Lower leg skin (tissue), 4 donors: ENCODE measurements at regions not wholly inside any gene's neighbourhood (a gene's known extent, or its start where the extent isn't known, plus 50 kb on each side); places are given as distances from the start of the nearest gene placed in this dataset.

Experiments used
- DNase-seq, 2 donors: peaks; one replicate each; pipeline ENCODE4 v3.0.0-alpha.2; 2019; ENCODE audit warnings: low spot score in 2 of 2
- H3K4me3 ChIP-seq: fragments of 200-600 bp; sonication (generic); 2 replicates; pipeline ENCODE4 v1.5.1; 2017; ENCODE audit warnings: mild to moderate bottlenecking, low read depth; ENCODE audit not compliant: poor library complexity, severe bottlenecking
- CTCF ChIP-seq, 3 donors: fragments of 450-650 bp; IDR thresholded peaks; one replicate each; pipeline ENCODE4 v1.5.1; 2016; ENCODE audit warnings: antibody characterized with exemption in 3 of 3, mild to moderate bottlenecking in 3 of 3, moderate library complexity in 2 of 3
- POLR2A ChIP-seq, 2 donors: fragments of 450-650 bp; IDR thresholded peaks; one replicate each; pipeline ENCODE4 v1.6.1; 2016 to 2017; ENCODE audit warnings: antibody characterized with exemption in 2 of 2, mild to moderate bottlenecking in 1 of 2, moderate library complexity in 1 of 2
- WGBS, 2 donors: methylation state at CpG; one replicate each; pipeline ENCODE4 v1.1.5; 2018; 5-methylcytosine and 5-hydroxymethylcytosine counted together
- intact Hi-C: fragments of 100-400 bp; cut with DNase I; formaldehyde crosslinking; loops from one replicate; pipeline ENCODE4 v1.15.0; 2023; ENCODE audit warnings: low total_unique reads

DNA sequence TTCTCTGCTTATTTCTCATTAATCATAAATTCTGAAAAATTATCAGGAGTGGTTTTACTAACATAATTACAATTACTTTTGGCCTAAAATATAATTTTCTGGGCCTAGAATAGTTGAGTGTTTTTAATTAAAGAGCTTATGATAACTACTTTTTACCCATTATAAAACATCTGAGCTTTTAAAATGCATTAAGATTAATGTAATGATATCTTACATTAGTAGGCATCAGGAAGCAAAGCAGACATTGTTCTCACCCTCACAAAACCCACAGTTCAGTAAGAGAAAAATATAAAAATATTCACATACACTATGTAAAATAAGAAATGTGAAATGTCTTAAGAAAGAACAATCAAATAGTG, 443.7 kb upstream of the SEMA3A start:
- no peak for DNase-seq
- intact Hi-C loops: no loop called here
- no peak overlapping the region for H3K4me3 ChIP-seq
- no peak for TF ChIP-seq POLR2A (IDR thresholded peaks at IDR 0.05)

DNA sequence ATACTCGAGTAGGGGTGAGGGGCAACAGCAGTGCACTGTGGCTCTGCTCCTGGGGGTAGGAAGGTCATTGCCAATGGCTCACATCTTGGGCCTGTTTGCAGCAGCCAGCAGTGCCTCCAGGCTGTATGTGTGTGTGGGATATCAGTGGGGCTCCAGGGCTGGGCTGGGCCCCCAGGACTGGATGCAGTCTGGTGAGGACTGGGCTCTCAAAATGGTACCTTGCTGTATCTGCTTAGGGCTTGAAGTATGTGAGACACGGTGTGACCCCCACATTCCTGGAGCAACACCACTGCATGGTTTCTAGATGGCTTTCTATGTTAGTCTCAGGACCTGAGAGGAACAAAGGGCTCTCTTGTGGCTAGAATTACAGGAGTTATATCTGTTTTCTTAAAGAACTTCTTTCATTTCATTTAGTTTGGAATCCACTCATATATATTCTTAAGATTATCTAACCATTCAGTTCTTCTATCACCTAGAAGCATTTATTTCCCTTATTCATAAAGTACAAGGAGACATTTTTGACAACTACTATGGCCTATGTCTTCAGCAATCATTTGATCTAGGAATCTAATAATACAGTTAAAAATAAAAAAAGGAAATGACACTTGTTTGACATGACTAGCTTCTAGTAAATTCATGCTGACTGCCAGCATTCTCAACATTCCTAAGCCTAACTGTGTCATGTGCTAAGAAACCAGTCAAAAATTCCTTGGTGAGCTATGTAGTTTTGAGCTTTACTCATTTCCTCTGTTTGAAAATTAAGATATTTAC, 443.2 kb upstream of the SEMA3A start:
- intact Hi-C loops: no loop called here
- no peak overlapping the region for H3K4me3 ChIP-seq
- TF ChIP-seq CTCF (IDR thresholded peaks at IDR 0.05): no peak
- TF ChIP-seq POLR2A (IDR thresholded peaks at IDR 0.05): no peak
- peak in 1 of 2 donors; percentile 20 for DNase-seq
- 81 to 87% methylated on average over 2 of the region's 2 CpGs for WGBS, 2 donors

DNA sequence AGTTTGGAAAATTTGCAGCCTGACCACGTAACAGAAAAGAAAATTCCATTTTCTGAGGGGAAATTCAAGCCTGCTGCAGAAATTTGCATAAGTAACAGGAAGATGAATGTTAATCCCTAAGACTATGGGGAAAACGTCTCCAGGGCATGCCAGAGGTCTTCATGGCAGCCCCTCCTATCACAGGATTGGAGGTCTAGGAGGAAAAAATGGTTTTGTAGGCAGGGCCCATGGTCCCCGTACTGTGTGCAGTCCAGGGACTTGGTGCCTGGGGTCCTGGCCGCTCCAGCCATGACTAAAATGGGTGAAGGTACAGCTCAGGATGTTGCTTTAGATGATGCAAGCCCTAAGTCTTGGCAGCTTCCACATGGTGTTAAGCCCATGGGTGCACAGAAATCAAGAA, 437.3 kb upstream of the SEMA3A start:
- no peak for DNase-seq
- intact Hi-C loops: no loop called here
- 59 to 75% methylated on average over 4 of the region's 4 CpGs for WGBS, 2 donors
- TF ChIP-seq POLR2A (IDR thresholded peaks at IDR 0.05) (no peak), CTCF (IDR thresholded peaks at IDR 0.05) (no peak)
- no peak overlapping the region for H3K4me3 ChIP-seq

DNA sequence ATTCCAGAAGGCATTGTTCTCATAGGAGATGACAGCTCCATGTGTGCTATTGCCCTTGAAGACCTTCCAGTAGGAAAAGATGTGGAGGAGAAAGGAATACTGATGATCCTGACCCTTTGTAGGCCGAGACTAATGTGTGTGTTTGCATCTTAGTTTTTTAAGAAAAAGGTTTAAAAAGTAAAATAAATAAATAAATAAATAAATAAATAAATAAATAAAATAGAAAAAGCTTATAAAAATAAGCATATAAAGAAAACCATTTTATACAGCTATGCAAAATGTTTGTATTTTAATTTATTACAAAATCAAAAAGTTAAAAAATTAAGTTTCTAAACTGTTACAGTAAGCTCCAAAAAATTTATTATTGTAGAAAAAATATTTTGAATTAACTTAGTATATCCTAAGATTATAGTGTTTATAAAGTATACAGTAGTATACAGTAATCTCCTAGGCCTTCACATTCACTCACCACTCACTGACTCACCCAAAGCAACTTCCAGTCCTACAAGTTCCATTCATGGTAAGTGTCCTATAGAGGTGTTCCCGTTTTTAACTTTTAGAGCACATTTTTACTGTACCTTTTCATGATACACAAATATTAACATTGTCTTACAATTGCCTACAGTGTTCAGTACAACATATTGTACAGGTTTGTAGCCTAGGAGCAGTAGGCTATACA, 435.2 kb upstream of the SEMA3A start:
- intact Hi-C loops: no loop called here
- H3K4me3 ChIP-seq: no peak overlapping the region
- 87% methylated on average over 2 of the region's 2 CpGs for WGBS, 2 donors
- TF ChIP-seq CTCF (IDR thresholded peaks at IDR 0.05) (no peak), POLR2A (IDR thresholded peaks at IDR 0.05) (no peak)
- DNase-seq: no peak

GRCh38 chr7:84629216-84629615, 434.6 kb upstream of the SEMA3A start:
- no peak for TF ChIP-seq POLR2A (IDR thresholded peaks at IDR 0.05)
- TF ChIP-seq CTCF (IDR thresholded peaks at IDR 0.05): no peak
- no peak for DNase-seq
- no peak overlapping the region for H3K4me3 ChIP-seq
- WGBS, 2 donors: 96 to 99% methylated on average over 3 of the region's 3 CpGs
- intact Hi-C loops: no loop called here

GRCh38 chr7:84627250-84627649, 432.7 kb upstream of the SEMA3A start:
- TF ChIP-seq CTCF (IDR thresholded peaks at IDR 0.05) (no peak), POLR2A (IDR thresholded peaks at IDR 0.05) (no peak)
- DNase-seq: no peak
- H3K4me3 ChIP-seq: no peak overlapping the region
- intact Hi-C loops: no loop called here
- WGBS, 2 donors: 49 to 58% methylated on average over 2 of the region's 2 CpGs
